ENCODE measurements at regions not wholly inside any gene's neighbourhood (a gene's known extent, or its start where the extent isn't known, plus 50 kb on each side); places are given as distances from the start of the nearest gene placed in this dataset.

GRCh38 chr4:125956276-125956675, 641.5 kb downstream of the FAT4 start:
- TF ChIP-seq, protein P1, sequence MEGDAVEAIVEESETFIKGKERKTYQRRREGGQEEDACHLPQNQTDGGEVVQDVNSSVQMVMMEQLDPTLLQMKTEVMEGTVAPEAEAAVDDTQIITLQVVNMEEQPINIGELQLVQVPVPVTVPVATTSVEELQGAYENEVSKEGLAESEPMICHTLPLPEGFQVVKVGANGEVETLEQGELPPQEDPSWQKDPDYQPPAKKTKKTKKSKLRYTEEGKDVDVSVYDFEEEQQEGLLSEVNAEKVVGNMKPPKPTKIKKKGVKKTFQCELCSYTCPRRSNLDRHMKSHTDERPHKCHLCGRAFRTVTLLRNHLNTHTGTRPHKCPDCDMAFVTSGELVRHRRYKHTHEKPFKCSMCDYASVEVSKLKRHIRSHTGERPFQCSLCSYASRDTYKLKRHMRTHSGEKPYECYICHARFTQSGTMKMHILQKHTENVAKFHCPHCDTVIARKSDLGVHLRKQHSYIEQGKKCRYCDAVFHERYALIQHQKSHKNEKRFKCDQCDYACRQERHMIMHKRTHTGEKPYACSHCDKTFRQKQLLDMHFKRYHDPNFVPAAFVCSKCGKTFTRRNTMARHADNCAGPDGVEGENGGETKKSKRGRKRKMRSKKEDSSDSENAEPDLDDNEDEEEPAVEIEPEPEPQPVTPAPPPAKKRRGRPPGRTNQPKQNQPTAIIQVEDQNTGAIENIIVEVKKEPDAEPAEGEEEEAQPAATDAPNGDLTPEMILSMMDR (IDR thresholded peaks at IDR 0.05 in 4 of 5, conservative IDR thresholded peaks at IDR 0.05 in 1 of 5), result no peak
- TF ChIP-seq POLR2A (IDR thresholded peaks at IDR 0.05), result no peak
